ENCODE measurements at regions not wholly inside any gene's neighbourhood (a gene's known extent, or its start where the extent isn't known, plus 50 kb on each side); places are given as distances from the start of the nearest gene placed in this dataset.
"Not testable (repeated sequence)": the region's sequence is repeated elsewhere in the genome, so short reads cannot be mapped to it uniquely, and the experiment has no call there.

DNA sequence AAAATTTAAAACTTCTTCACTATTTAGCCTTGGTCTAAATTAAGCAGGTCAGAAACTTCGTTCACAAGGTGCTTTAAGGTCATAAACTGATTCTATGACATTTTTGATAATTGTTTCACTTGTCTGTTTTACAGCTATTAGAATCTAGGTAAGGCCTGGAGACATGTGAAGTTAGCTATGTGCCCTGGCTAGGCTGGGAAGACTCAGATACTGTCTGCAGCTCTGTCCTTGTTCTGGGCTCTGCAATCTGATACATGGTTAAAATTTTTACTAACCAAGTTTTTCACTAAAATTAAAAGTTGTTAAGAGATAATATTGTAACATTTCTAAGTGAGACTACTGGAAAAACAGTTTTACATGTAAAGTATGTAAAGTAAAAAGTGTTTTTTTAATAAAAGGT lies 479.6 kb upstream of the EPHA6 start:
- TF ChIP-seq EZH2phosphoT487 (conservative IDR thresholded peaks at IDR 0.05; ENCODE audit: low read length) = no peak
- TF ChIP-seq, protein P1, sequence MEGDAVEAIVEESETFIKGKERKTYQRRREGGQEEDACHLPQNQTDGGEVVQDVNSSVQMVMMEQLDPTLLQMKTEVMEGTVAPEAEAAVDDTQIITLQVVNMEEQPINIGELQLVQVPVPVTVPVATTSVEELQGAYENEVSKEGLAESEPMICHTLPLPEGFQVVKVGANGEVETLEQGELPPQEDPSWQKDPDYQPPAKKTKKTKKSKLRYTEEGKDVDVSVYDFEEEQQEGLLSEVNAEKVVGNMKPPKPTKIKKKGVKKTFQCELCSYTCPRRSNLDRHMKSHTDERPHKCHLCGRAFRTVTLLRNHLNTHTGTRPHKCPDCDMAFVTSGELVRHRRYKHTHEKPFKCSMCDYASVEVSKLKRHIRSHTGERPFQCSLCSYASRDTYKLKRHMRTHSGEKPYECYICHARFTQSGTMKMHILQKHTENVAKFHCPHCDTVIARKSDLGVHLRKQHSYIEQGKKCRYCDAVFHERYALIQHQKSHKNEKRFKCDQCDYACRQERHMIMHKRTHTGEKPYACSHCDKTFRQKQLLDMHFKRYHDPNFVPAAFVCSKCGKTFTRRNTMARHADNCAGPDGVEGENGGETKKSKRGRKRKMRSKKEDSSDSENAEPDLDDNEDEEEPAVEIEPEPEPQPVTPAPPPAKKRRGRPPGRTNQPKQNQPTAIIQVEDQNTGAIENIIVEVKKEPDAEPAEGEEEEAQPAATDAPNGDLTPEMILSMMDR (IDR thresholded peaks at IDR 0.05; ENCODE audit: insufficient read depth, low read length, poor library complexity, severe bottlenecking) = no peak
- no peaks in the 10 kb centered on the region for H4K20me1 ChIP-seq (ENCODE audit: low read depth, low read length)
- H3K4me2 ChIP-seq (ENCODE audit: low read depth, low read length, poor library complexity, severe bottlenecking) = no peak overlapping the region

DNA sequence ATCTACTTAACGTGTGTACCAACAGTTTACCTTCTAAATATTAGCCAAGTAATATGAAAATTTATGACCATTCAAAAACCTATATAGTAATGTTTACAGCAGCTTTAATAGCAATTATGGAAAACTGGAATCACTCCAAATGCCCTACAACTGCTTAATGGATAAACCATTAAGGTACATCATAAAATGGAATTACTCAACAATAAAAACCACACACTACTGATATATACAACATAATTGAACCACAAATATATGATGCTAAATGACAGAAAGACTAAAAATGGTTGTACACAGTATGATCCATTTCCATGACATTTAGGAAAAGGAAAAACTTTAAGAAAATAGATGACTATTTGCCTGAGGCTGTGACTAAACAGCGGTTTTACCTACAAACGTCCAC lies 467.1 kb upstream of the EPHA6 start:
- no peak overlapping the region for H2AFZ ChIP-seq (ENCODE audit: low read depth, low read length, severe bottlenecking)
- H3K4me3 ChIP-seq (ENCODE audit: insufficient read depth, low read length, poor library complexity, severe bottlenecking) = no peak overlapping the region
- H3K79me2 ChIP-seq (ENCODE audit: insufficient read depth, low read length) = no peaks in the 10 kb centered on the region
- H3F3A ChIP-seq (ENCODE audit: insufficient read depth) = no peaks in the 10 kb centered on the region
- no peaks in the 10 kb centered on the region for H3K36me3 ChIP-seq (ENCODE audit: low read length)
- H4K20me1 ChIP-seq (ENCODE audit: low read depth, low read length) = no peaks in the 10 kb centered on the region
- H3K9me2 ChIP-seq (replicated peaks; ENCODE audit: insufficient read depth, low read length) = no peaks in the 10 kb centered on the region
- H3K9ac ChIP-seq (ENCODE audit: low read length) = no peak overlapping the region
- no peaks in the 10 kb centered on the region for H3K27me3 ChIP-seq (ENCODE audit: low read length)
- H3K27ac ChIP-seq (ENCODE audit: low read depth, low read length) = no peak overlapping the region
- TF ChIP-seq EZH2phosphoT487 (conservative IDR thresholded peaks at IDR 0.05; ENCODE audit: low read length) = no peak
- TF ChIP-seq, protein P1 (IDR thresholded peaks at IDR 0.05; ENCODE audit: insufficient read depth, low read length, poor library complexity, severe bottlenecking) = no peak
- H3K4me2 ChIP-seq (ENCODE audit: low read depth, low read length, poor library complexity, severe bottlenecking) = no peak overlapping the region
- no peaks in the 10 kb centered on the region for H3K9me3 ChIP-seq (ENCODE audit: insufficient read depth, low read length)

More for the DNA sequence above, 479.6 kb upstream of the EPHA6 start:
- Histone ChIP-seq H3K9me3 (ENCODE audit: insufficient read depth, low read length) (no peaks in the 10 kb centered on the region), H3K27me3 (ENCODE audit: low read length) (no peaks in the 10 kb centered on the region), H3K9ac (ENCODE audit: low read length) (no peak overlapping the region), H3K36me3 (ENCODE audit: low read length) (no peaks in the 10 kb centered on the region), H3F3A (ENCODE audit: insufficient read depth) (no peaks in the 10 kb centered on the region), H3K79me2 (ENCODE audit: insufficient read depth, low read length) (no peaks in the 10 kb centered on the region), H2AFZ (ENCODE audit: low read depth, low read length, severe bottlenecking) (no peak overlapping the region), H3K4me3 (ENCODE audit: insufficient read depth, low read length, poor library complexity, severe bottlenecking) (no peak overlapping the region), H3K27ac (ENCODE audit: low read depth, low read length) (no peak overlapping the region), H3K9me2 (replicated peaks; ENCODE audit: insufficient read depth, low read length) (no peaks in the 10 kb centered on the region)

DNA sequence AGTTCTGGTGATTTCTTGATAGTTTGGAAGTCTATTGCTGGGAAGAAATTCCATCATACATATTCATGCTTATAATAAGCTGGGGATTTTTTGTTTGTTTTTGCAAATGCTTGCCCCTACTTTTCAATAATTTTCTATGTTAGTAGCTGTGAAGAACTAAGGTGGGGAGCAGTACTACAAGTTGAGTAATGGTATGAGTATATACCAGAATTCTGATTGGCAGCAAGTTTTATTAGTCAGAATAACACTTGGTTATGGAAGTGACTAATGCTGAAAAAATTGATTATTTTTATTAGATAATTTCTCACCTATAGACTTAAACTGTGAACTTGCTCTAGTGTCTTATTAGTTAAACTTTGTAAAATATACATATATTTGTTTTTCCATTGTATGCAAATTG lies 462.8 kb upstream of the EPHA6 start:
- H3F3A ChIP-seq (ENCODE audit: insufficient read depth); H3K9me2 ChIP-seq (replicated peaks; ENCODE audit: insufficient read depth, low read length); H3K4me3 ChIP-seq (ENCODE audit: insufficient read depth, low read length, poor library complexity, severe bottlenecking); H3K36me3 ChIP-seq (ENCODE audit: low read length); H3K9ac ChIP-seq (ENCODE audit: low read length); H4K20me1 ChIP-seq (ENCODE audit: low read depth, low read length); H3K27me3 ChIP-seq (ENCODE audit: low read length); H3K9me3 ChIP-seq (ENCODE audit: insufficient read depth, low read length); H2AFZ ChIP-seq (ENCODE audit: low read depth, low read length, severe bottlenecking); H3K27ac ChIP-seq (ENCODE audit: low read depth, low read length); H3K4me2 ChIP-seq (ENCODE audit: low read depth, low read length, poor library complexity, severe bottlenecking); H3K79me2 ChIP-seq (ENCODE audit: insufficient read depth, low read length): not testable (repeated sequence)

DNA sequence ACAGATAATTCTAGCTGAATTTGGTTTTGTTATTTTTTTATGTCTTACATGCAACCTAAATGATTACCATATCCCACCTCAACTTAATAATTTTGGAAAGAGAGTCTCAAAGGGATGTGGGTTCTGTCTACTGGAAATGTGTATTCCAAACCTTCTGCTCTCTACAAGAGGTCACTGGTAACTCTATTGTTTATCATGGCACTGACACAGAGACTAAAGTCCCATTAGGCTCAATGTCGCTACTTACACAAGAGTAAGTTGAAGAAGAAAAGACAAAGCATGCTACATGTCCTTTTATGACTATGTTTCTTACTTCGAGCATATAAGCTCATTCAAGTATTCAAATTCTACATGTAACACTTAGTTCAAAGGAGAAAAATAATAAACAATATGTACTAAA lies 460.3 kb upstream of the EPHA6 start:
- Histone ChIP-seq H3K27ac (ENCODE audit: low read depth, low read length) (no peak overlapping the region), H3K27me3 (ENCODE audit: low read length) (no peaks in the 10 kb centered on the region), H3K4me2 (ENCODE audit: low read depth, low read length, poor library complexity, severe bottlenecking) (no peak overlapping the region), H3K9me2 (replicated peaks; ENCODE audit: insufficient read depth, low read length) (no peaks in the 10 kb centered on the region), H3F3A (ENCODE audit: insufficient read depth) (no peaks in the 10 kb centered on the region), H3K79me2 (ENCODE audit: insufficient read depth, low read length) (no peaks in the 10 kb centered on the region), H4K20me1 (ENCODE audit: low read depth, low read length) (no peaks in the 10 kb centered on the region), H3K36me3 (ENCODE audit: low read length) (no peaks in the 10 kb centered on the region), H2AFZ (ENCODE audit: low read depth, low read length, severe bottlenecking) (no peak overlapping the region), H3K4me3 (ENCODE audit: insufficient read depth, low read length, poor library complexity, severe bottlenecking) (no peak overlapping the region), H3K9ac (ENCODE audit: low read length) (no peak overlapping the region), H3K9me3 (ENCODE audit: insufficient read depth, low read length) (no peaks in the 10 kb centered on the region)
- TF ChIP-seq, protein P1 (IDR thresholded peaks at IDR 0.05; ENCODE audit: insufficient read depth, low read length, poor library complexity, severe bottlenecking) = no peak
- TF ChIP-seq EZH2phosphoT487 (conservative IDR thresholded peaks at IDR 0.05; ENCODE audit: low read length) = no peak

All from SU-DHL-6 (cell line).